NCI-H2171 treated with DMSO at 0.1 percent for 48 hours (cell line): ENCODE measurements at regions not wholly inside any gene's neighbourhood (a gene's known extent, or its start where the extent isn't known, plus 50 kb on each side); places are given as distances from the start of the nearest gene placed in this dataset.

ENCODE experiments used
- DNase-seq: peaks from one replicate; lab custom pipeline; 2025; lab: John Stamatoyannopoulos, UW

DNA sequence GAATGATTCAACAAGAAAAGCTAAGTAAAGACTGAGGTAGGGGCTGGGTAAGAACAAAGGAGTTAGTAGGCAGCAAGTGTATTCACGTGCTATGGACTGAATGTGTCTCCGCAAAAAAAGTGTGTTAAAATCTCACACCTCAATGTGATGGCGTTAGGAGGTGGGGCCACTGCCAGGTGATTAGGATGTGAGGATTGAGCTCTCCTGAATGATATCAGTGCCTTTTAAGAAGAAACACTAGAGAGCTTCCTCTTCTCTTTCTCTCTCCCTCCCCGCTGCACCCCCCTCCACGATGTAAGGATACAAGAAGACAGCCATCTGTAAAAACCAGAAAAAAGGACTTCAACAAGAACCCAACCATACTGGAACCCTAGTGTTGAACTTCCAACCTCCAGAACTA is 396.1 kb upstream of the PLXNA2 start:
- no peak for DNase-seq

DNA sequence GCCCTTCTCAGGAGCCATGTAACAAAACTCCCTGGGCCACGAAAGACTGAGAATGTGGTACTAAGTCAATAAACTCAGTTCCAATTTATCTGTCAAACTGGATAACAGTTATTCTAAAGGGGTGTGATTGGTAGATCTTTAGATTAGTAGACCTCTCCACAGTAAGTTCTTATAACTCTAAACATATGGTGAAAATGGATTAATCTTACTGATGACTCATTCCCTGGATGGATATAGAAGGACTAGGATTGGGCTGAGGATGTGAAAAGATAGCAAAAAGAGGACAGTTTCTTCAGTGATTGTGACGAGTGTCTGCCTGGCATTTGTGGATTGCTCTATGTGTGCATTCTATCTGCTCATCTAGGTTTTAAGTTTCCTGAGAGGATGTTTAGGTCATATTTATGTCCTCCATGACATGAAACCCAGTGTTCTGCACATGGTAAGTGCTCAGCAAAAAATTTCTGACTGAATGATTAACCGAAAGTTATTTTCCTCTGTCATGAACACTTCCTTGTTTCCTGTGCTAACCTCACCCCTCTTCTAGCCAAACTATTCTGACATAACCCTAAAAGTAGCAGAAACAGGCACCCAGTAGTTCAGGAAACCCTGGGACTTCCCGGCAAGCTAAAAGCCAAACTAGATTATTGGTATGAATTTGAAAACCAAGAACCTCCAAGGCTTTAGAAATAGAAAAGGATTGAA is 397.5 kb upstream of the PLXNA2 start:
- no peak for DNase-seq

DNA sequence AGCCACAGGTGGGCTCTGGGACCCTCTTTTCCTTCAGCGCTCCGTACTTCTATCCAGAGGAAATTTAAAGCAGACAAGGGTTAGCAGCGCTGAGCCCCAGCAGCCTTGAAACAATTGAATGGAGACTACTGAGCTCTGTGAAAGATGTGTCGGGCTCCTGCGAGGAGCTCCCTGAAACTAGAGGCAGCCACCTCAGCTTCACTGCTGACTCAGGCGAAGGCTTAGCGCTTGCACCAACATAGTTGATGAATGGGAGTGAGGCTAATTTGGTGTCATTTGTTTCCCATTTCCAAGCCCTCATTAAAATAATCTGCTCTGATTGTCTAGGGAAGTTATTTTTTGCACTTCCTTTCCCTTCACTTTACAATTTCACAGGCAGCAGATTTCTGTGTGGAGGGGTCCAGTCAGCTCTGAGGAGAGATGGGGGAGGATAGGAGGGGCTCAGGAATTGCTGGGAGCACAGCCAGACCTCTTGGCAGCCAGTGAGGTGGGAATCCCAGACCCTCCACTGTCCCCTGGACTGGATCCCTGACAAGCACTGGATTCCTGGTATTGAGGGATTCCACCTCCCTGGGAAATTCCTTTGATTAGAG is 398.9 kb upstream of the PLXNA2 start:
- no peak for DNase-seq

DNA sequence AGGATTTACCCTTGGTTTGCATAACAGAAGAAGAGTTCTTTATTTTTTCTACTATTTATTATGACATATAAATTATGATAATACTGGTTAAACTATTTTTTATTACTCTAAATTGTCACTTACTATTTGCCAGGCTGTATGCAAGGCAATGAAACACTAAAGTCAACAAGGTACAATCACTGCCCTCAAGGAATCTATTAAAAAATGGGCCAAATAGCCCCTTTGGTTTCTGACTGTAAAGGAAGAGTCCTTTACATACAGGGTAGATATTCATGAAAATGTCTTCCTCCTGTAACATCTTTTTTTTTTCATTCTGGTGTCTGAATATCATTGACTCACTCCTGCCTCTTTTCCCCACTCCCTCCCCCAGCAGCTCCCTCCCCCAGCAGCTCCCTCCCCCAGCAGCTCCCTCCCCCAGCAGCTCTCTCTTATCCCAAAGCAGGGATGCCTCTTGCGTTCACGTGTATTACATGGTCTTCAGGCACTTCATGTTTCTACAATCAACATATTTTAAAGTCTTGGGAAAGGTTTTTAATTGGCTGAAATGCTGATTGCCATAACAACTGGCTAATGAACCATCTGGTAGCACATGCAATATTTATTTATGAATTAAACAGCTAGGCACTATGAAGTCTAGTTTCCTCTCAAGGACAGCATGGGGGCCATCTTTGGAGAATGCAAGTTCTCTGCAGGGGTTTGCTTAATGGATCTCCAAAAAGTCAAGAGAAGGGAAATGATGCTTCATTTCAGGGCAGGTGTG is 400.4 kb upstream of the PLXNA2 start:
- peak; percentile 26 for DNase-seq

DNA sequence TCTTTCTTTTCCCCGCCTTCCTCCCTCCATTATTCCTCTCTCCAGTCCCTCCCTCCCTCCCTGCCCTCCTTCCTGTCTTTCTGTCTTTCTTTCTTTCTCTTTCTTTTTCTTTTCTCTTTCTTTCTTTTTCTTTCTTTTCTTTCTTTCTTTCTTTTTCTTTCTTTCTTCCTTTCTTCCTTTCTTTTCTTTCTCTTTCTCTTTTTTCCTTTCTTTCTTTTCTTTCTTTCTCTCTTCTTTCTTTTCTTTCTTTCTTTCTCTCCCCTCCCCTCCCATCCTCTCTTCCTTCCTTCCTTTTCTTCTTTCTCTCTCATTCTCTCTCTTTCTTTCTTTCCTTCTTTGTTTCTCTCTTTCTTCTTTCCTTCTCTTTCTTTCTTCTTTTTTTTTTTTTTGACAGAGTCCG is 402.2 kb upstream of the PLXNA2 start:
- no peak for DNase-seq

DNA sequence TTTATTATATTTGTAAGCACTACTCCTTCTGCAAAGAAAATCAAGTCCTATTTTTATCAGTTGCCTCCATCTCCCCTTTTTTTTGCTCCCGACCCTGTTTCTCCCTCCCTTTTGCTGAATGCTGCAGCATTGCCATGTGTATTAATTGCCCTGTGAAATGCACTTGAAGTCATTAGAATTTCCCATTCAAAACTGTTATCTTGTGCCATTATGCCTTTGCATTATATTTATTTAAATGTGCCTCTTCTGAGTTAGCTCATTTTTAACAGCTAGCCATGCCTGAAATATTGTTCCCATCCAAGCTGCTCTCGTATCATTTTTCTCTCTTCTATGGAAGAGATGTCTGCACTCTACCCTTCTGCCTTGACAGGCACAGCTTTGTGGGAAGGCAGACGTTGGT is 404.0 kb upstream of the PLXNA2 start:
- DNase-seq, result no peak

DNA sequence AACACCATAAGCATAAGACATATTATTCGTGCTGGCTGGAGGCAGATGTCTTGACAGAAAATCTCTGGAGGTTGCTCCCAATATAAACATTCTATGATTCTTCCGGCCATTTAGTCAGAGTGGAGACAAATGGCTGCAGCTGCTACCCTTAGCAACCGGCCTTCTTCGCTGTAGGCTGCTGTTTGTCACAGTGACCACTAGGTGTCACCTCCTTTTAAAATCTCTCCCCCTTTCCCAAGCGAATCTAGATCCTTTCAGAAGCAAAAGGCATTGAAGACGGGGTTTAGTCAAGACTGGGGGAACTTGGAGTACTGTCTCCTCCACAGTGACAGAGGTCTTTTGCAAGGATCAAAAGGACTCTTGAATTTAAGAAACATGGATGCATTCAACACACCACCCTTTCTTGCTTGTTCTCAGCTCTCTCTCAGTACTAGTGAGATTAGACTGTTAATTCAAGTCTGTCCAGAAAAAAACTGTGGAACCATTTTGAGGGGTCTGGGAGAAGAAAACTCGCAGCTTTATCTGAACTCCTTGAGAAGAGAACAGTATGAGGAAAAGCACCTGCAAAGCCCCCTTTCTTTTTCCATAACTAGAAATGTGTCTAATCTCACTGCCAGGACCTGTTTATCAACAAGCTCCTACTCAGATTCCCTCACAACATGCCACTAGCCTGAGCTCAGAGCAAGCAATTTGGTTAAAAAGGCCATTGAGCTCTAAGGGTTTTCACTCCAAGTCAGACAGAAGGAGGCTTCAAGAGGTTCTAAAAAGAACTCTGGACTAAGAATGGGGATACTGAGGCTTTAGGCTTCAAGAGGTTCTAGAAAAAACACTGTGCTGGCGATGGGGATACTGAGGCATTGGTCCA is 408.3 kb upstream of the PLXNA2 start:
- peak; percentile 87 for DNase-seq

DNA sequence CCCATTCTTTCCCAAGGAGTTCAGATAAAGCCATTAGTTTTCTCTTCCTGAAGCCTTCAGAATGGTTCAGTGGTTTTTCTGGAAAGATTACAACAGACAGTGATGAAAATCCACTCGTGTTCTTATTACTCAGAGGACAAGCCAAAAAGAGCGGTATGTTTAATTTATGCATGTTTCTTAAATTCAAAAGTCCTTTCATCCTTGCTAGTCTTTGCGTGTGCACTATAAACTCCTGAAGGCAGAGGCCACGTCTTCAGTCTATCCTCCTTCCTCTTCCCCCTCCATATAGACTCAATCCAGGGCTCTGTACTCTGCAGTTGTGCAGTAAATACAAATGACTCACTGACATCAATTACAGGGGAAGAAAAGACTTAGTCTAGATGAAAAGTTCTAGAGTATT is 409.2 kb upstream of the PLXNA2 start:
- no peak for DNase-seq

DNA sequence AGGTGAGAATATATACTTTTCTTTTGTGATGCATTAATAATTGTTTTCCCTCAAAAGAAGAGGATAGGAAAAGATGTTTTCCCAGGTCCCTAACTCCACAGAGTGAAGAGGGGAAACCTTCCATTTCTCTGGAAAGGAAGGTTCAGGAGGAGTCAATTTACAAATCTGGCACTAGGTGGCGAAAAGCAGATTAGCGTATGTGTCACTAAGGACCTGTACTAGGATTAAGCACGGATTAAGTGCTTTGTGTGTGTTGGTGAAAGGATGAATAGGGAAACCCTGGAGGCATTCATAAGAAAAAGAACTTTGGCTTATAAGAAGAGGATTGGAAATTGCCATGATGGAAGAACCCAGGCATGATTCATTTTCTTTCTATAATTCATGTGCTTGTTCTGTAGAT is 410.1 kb upstream of the PLXNA2 start:
- DNase-seq, result peak; percentile 29

DNA sequence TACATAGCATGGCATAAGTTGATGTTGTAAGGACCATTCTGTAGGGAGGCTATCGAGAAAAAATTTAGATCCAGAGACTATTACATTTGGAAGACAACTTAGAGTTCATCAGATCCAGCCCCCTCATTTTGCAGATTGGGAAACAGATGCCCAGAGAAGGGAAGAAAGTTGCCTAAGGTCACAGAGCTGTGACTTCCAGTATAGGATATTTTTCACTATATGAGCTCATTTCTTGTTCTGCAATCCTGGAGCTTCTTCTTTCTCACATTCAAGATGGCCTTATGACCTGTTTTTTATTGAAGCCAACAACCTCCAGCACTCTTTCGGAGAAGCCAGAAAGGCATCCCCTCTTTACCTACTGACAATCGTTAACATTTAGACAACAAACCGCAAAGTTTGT is 421.8 kb upstream of the PLXNA2 start:
- no peak for DNase-seq

DNA sequence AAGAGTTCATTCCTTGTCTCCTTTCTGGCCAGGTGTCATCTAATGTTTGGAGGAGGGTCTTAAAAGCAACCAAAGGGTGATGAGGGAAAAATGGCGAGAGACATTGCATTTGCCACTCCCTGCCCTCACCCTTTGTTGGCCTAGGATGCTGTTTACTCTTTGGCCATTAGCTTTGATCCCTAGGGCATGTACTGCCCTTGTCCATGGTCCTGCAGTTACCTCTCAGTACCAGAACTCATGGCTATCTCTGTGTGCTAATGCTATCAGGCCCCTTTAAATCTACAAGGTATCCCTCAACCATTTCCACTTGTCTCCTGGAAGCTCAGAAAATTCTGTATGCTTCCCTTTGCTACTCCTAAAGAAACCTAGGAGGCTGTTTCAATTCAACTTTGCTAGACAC is 424.8 kb upstream of the PLXNA2 start:
- no peak for DNase-seq

DNA sequence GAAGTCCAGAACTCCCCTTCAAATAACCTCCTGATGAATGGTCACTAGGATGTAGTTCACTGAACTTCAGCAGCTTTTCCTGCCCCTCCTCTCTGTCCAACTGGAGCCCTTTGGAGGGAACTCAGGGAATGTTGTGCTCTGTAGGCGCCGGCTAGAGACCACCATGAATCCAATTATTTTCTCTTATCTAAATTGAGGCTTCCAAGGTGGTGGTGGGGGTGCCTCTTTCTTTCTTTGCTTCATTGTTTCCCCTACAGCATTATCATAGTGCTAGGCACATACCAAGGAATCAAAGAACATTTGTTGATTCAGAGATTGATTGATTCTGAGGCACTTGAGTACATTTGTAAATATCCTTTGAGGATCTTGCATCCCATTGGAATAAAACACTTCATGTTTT is 426.6 kb upstream of the PLXNA2 start:
- DNase-seq, result no peak

DNA sequence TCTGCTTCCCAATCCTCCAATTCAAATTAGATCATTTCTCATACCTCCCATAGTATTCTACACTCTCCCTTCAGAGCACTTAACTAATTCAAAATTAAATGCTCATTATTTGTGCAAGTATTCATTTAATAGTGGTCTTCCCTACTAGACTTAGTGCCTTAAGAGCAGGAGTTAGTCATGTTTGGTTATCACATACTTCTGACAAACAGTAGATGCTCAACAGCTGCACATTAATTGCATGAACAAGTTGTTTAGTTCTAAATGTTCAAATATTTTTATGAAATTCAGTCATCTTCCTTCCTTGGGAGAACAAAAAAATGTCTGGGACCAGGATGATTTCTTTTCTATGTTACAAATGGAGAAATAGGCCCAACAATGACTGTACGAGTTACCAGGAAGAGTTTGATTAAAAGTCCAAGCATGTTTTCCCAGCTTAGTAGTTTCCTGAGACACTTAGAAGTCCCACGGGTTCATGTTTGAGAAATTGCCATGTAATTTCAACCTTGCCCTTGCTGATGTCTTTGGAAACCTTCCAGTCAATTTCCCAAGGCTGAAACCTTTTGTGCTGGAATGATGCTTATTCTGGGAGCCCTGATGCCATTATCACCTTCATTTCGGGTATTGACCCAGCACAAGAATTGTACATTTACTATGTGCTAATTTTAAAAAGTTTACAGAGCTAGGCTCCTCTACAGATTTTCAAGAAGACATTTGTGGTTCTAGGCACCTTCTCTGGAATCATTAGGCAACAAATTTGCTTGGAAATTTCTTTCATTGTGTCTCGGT is 437.9 kb upstream of the PLXNA2 start:
- peak; percentile 78 for DNase-seq

DNA sequence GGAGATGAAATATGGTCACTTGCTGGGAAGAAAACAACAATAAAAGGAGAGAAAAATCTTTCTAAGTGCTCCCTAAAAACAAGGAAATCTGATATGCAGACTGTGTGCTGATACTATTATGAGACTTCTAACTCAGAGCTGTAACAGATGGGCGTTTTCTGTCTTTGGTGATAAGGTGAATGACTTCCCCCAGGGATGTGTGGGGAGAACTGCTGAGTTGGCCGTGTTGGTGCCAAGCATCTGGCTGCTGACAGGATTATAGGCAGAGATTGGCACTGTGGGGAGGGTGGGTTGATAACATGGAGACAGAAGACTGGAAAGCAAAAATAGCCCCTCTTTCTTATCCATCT is 438.5 kb upstream of the PLXNA2 start:
- DNase-seq, result peak; percentile 98

DNA sequence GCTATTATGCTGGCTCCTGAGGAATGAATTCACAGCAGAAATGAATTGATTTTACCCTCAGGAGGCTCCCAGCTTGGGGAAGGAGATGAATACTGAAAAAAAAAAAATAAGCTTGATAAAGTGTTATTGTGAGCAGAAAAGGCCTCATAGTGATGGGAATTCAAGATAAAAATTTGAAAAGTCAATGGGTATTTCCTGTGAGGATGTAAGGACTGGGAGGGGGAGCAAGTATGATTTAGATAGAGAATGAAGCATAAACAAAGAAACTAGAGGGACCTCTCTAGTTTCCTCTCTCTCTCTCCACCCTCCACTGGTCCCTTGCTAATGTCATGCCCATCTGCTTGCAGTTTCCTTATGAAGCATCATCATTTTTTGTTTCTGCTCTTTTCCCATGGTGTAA is 439.0 kb upstream of the PLXNA2 start:
- DNase-seq, result peak; percentile 83

DNA sequence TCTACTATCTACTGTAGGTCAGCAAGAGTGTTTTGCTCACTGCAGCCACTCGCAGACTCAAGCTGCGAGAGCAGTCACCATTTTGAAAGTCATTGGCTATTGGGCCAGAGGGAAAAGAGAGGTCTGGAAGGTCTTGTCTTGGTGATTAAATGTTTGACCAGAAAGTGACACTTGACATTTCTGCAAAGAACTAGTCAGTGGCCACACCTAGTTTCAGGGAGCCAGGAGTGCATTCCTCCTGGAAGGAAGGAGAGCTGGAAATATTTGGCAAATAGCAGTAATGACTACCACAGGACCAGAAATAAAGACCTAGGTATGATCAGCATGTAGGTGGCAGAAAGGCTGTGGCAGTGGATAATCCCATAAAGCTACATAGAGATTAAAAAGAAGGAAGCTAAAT is 440.0 kb upstream of the PLXNA2 start:
- no peak for DNase-seq

DNA sequence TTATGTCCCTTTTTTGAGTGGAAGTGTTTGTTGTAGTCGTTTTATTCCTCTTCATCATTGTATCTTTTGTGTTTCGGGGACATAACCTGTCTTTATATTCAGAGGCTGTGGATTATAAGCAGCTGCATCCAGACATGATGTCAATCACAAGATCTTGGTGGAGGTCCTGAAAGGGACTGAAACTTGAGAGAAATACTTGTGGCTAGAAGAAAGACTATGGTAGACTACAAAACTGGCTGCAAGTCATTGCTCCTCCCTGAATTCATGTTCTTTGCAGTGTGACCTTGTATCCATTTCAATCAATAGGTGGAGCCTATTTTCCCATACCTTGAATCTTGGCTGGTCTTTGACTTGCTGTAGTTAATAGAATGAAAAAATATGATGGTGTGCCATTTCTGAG is 442.4 kb upstream of the PLXNA2 start:
- DNase-seq, result no peak

DNA sequence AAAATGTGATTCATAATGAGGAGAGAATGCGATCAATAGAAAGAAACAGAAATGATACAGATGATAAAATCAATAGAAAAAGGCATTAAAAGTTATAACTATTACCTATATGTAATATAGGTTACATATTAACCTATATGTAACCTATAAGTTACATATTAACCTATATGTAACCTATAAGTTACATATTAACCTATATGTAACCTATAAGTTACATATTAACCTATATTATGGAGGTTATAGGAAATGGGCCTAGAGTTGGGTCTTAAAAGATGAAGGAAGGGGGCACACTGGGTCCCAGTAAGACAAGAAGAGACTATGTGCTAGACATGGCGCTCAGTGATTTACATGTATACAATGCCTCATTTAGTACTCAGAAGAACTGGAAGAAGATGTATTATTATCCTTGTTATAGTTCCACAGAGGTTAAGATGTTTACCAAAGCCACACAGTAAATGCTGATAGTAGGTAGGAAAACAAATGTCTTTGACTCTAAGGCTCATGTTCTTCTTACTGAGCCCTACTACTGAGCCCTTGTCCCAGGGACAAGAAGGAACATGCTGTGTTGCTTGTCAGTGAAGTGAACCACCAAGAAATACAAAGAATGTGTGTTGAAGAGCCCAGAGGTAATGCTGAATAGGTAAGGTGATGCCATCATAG is 444.6 kb upstream of the PLXNA2 start:
- DNase-seq, result no peak

DNA sequence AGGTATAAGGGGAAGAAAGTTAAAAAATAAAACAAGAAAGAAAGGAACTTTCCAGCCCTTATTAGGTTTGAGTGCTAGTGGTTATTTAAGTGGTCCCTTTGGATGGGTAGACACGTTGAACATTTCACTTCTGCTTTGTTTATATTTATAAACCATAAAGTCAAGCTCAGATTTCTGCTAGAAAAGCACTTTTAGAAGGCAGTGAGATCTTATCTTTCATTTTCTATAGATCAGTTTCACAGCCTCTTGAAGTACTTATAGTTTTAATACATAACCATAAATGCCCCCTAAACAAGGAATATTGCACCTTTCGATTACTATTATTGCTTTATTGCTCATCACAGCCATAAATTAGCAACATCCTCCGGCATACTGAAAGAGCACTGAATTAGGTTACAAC is 446.8 kb upstream of the PLXNA2 start:
- no peak for DNase-seq

DNA sequence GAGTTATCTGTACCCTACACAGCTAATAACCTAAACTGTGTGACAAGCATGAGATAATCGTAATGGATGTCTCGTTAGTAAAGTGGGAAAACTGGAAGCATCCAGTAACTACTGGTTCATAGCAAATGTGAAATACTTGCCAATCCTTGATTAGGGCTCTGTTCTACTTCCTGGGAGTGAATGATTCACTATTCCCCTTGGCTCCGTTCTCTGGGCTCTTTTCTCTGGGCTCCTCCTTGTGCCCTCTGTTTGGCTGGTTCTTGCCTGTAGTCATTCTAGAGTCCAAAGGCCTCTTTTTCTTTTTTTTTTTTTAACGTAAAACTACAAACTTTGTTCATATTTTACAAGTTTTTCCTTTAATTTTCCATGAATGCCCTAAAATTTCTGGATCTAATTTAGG is 465.8 kb upstream of the PLXNA2 start:
- no peak for DNase-seq

DNA sequence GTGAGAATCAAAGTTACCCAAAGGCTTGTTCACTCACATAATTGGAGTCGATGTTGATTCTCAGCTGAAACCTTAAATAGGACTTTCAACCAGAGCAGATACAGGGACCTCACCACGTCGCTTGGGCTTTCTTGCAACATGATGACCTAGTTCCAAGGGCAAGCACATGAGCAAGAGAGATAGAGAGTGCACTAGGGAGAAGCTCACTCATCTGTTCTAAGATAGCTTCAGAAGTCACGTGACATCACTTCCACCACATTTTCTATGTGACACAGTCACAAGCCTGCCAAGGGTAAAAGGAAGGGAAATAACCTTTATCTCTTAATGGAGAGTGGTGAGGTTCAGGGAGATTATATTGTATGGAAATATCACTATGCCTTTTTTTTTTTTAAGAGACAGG is 470.1 kb upstream of the PLXNA2 start:
- no peak for DNase-seq
